Ishikawa (cell line): ENCODE measurements at regions not wholly inside any gene's neighbourhood (a gene's known extent, or its start where the extent isn't known, plus 50 kb on each side); places are given as distances from the start of the nearest gene placed in this dataset.

Experiments used
- ZBTB7A ChIP-seq: IDR thresholded peaks from 2 replicates; pipeline ENCODE4 v1.6.1; 2012; ENCODE audit warnings: low read depth
- TF ChIP-seq, protein P1 (sequence below): IDR thresholded peaks from 2 replicates; pipeline ENCODE4 v1.6.1; 2012

DNA sequence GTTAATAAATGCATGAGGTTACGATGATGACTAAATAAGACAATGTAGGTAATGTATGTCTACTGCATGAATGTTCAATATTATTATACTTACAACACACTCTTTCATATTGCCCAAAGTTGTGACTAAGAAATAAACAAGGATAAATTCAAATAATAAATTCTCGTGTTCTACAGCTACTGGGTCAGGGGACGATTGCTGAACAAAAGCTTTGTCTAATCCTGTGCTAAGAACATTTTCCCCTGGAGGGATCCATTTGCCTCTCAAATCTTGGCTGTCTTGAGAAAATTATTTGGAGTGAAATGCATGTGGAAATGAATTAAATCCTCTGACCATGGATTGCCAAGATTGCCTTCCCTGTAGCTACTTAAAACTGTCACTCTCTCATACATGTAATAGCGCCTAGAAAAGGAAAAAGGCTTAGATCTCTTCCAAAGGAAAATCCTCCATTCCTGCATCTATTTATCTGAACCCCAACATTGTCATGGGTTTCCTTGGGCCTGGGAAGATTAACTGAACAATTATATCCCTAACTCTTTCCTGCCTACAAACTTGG lies 893.8 kb upstream of the ACO1 start:
- TF ChIP-seq ZBTB7A: no peak
- TF ChIP-seq, protein P1, sequence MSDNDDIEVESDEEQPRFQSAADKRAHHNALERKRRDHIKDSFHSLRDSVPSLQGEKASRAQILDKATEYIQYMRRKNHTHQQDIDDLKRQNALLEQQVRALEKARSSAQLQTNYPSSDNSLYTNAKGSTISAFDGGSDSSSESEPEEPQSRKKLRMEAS: no peak
